ENCODE measurements at regions not wholly inside any gene's neighbourhood (a gene's known extent, or its start where the extent isn't known, plus 50 kb on each side); places are given as distances from the start of the nearest gene placed in this dataset.
"Not testable (repeated sequence)": the region's sequence is repeated elsewhere in the genome, so short reads cannot be mapped to it uniquely, and the experiment has no call there.

DNA sequence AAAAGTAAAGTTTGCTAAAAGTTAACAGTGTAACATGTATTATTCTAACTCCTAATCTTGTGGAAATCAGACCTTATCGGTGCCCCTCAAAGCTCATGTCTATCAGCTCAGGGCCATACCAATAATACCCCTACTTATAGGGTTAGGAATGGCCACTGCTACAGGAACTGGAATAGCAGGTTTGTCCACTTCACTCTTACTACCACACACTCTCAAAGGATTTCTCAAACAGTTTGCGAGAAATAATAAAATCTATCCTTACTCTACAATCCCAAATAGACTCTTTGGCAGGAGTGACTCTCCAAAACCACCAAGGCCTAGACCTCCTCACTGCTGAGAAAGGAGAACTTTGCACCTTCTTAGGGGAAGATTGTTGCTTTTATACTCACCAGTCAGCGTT is 1677.7 kb downstream of the OLFM4 start:
- no peak for DNase-seq (ENCODE audit: low spot score)
- ChIA-PET POLR2A (ENCODE audit: low non-redundant PET) (no interaction called here), CTCF (no interaction called here)
- TF ChIP-seq, protein P1, sequence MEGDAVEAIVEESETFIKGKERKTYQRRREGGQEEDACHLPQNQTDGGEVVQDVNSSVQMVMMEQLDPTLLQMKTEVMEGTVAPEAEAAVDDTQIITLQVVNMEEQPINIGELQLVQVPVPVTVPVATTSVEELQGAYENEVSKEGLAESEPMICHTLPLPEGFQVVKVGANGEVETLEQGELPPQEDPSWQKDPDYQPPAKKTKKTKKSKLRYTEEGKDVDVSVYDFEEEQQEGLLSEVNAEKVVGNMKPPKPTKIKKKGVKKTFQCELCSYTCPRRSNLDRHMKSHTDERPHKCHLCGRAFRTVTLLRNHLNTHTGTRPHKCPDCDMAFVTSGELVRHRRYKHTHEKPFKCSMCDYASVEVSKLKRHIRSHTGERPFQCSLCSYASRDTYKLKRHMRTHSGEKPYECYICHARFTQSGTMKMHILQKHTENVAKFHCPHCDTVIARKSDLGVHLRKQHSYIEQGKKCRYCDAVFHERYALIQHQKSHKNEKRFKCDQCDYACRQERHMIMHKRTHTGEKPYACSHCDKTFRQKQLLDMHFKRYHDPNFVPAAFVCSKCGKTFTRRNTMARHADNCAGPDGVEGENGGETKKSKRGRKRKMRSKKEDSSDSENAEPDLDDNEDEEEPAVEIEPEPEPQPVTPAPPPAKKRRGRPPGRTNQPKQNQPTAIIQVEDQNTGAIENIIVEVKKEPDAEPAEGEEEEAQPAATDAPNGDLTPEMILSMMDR (conservative IDR thresholded peaks at IDR 0.05; ENCODE audit: low read depth): no peak
- H3K27ac ChIP-seq: no peak overlapping the region

DNA sequence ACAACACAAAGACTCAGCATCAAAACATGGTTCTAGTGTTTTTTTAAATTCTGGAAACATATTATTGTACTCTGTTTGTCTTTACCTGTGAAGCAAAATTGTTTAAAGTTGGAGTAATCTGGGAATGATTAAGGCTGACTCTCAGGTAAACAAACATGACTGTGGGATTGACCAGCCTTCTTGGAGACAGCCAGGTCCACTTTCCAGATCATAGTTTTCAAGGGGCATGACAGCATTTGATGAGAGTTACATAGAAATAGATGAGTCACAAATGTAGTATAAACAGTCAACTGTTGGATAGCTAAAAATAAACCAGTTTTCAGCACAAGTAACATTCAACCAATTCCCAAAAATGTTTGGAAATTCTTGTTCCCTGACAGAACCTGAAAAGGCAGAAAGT is 1680.9 kb downstream of the OLFM4 start:
- POLR2A ChIA-PET (ENCODE audit: low non-redundant PET): no interaction called here
- no peak overlapping the region for H3K27ac ChIP-seq

DNA sequence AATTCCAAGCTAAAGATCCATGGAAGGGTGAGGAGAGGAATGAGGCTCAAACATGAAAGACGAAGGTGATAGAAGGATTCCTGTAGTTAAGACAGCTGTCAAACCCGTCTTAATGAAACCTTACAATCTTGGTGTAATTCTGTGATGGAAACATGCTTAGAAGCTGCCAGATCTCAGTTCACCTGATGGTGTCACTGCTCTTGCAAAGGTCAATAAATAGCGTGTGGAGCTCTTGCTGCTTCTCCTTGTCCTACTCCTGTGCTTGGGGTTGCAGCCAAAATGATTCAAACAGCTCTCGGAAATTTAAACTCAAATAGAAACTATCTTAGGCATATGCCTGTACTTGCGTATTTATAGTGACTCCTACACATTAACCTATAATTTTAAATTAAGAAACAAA is 1705.0 kb downstream of the OLFM4 start:
- POLR2A ChIA-PET (ENCODE audit: low non-redundant PET): no interaction called here
- CTCF ChIA-PET: no interaction called here
- no peak overlapping the region for H3K27ac ChIP-seq
- peak; percentile 6 for DNase-seq (ENCODE audit: low spot score)
- TF ChIP-seq, protein P1 (conservative IDR thresholded peaks at IDR 0.05; ENCODE audit: low read depth): no peak

More for the DNA sequence above, 1680.9 kb downstream of the OLFM4 start:
- peak; percentile 22 for DNase-seq (ENCODE audit: low spot score)
- TF ChIP-seq, protein P1 (conservative IDR thresholded peaks at IDR 0.05; ENCODE audit: low read depth): no peak
- CTCF ChIA-PET: no interaction called here

DNA sequence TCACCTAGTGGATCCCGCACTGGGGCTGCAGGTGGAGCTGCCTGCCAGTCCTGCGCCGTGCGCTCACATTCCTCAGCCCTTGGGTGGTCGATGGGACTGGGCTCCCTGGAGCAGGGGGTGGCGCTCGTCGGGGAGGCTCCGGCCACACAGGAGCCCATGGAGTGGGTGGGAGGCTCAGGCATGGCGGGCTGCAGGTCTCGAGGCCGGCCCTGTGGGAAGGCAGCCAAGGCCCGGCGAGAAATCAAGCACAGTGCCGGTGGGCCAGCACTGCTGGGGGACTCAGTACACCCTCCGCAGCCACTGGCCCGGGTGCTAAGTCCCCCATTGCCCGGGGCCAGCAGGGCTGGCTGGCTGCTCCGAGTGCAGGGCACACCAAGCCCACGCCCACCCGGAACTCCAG is 1708.6 kb downstream of the OLFM4 start:
- CTCF ChIA-PET; DNase-seq (ENCODE audit: low spot score); POLR2A ChIA-PET (ENCODE audit: low non-redundant PET): not testable (repeated sequence)

DNA sequence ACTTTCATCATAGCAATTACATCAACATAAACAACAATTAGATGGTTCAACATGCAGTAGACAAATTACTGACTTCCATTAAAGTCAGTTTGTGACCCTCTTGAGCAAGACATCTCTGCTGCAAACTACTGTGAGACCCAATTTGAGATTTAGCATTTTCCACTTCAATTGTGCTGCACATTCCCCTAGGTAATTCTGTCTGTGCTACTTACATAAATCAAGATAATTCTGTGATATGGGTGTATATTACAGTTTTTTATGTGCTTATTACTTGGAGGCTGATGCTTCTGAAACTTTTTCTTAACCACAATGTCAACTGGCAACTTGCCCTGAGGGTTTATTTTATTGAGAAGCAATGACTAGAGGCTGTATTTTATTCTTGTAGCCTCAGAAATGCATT is 1714.4 kb downstream of the OLFM4 start:
- no peak for DNase-seq (ENCODE audit: low spot score)
- TF ChIP-seq, protein P1 (conservative IDR thresholded peaks at IDR 0.05; ENCODE audit: low read depth): no peak
- no peak overlapping the region for H3K27ac ChIP-seq
- POLR2A ChIA-PET (ENCODE audit: low non-redundant PET): no interaction called here
- CTCF ChIA-PET: no interaction called here

More for the DNA sequence above, 1708.6 kb downstream of the OLFM4 start:
- not testable (repeated sequence) for H3K27ac ChIP-seq

DNA sequence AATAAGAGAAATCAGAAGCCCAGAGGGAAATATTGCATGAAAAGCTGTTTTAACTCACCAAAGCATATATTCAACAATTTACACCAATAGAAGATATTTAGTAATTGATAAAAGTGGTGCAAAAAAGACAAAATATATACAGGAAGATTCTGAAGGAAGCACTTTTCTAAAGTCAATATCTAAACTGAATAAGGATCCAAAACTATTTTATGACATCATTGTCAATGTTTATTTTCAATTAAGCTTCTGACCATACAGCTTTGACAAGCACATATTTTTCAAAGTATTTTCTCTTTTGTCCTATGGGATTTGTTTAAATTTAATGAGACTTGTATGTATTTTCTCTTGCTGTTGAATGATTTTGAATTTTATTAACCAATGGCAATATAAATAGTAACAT is 1716.1 kb downstream of the OLFM4 start:
- POLR2A ChIA-PET (ENCODE audit: low non-redundant PET): no interaction called here
- CTCF ChIA-PET: interaction anchor here (0.7 kb wide), 1 partner anchor 1101 kb away, joined by 3 read pairs; no protein-coding TSS in a partner anchor
- DNase-seq (ENCODE audit: low spot score): no peak
- no peak overlapping the region for H3K27ac ChIP-seq
- TF ChIP-seq, protein P1 (conservative IDR thresholded peaks at IDR 0.05; ENCODE audit: low read depth): no peak

DNA sequence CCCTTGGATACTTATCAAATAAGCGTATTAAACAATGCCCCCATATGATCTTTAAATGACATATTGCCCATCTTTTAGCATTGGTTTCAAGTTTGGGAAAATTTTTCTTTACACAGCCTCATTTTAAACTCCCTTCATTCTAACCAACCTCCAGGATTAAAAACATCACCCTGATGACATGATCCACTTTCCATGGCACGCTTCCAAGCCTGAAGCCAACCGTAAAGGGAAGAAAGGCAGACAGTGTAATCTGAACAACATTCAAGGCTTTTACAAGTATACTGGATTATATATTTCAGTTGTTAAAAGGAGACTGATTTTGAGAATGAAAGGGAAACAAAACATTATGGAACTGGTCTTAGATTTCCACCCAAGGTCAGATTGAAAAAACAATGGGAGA is 1721.9 kb downstream of the OLFM4 start:
- CTCF ChIA-PET: interaction anchor here (0.6 kb wide), 2 partner anchors 11 to 337 kb away, joined by 3 to 4 read pairs; no protein-coding TSS in a partner anchor
- TF ChIP-seq, protein P1 (conservative IDR thresholded peaks at IDR 0.05; ENCODE audit: low read depth): no peak
- POLR2A ChIA-PET (ENCODE audit: low non-redundant PET): no interaction called here
- no peak overlapping the region for H3K27ac ChIP-seq
- no peak for DNase-seq (ENCODE audit: low spot score)

All from RWPE1 (cell line).